GM21825 (cell line): ENCODE measurements at regions not wholly inside any gene's neighbourhood (a gene's known extent, or its start where the extent isn't known, plus 50 kb on each side); places are given as distances from the start of the nearest gene placed in this dataset.
"Not testable (repeated sequence)": the region's sequence is repeated elsewhere in the genome, so short reads cannot be mapped to it uniquely, and the experiment has no call there.

Experiments used
- ATAC-seq: cut with Tn5 transposase; IDR thresholded peaks from one replicate; pipeline ENCODE4 v1.9.1; 2021; ENCODE audit warnings: mild to moderate bottlenecking, moderate library complexity; ENCODE audit not compliant: unreplicated experiment

- peak; percentile 39 for ATAC-seq
Measured at GRCh38 chr1:234962340-234962989, 166.2 kb downstream of the TOMM20 start.

- ATAC-seq: no peak
Measured at GRCh38 chr1:234961456-234962339, 166.9 kb downstream of the TOMM20 start.

- no peak for ATAC-seq
Measured at GRCh38 chr1:234960722-234961455, 167.7 kb downstream of the TOMM20 start.

GRCh38 chr1:234958706-234959657 is 169.7 kb downstream of the TOMM20 start:
- ATAC-seq: no peak

GRCh38 chr1:234958066-234958705 is 170.5 kb downstream of the TOMM20 start:
- no peak for ATAC-seq

- no peak for ATAC-seq
Measured at GRCh38 chr1:234957330-234958065, 171.1 kb downstream of the TOMM20 start.

GRCh38 chr1:234956821-234957329 is 171.8 kb downstream of the TOMM20 start:
- ATAC-seq: no peak

GRCh38 chr1:234955107-234955731 is 173.4 kb downstream of the TOMM20 start:
- ATAC-seq: peak; percentile 43

GRCh38 chr1:234954613-234955012 is 174.0 kb downstream of the TOMM20 start:
- ATAC-seq: no peak

- ATAC-seq: no peak
Measured at GRCh38 chr1:234953655-234954405, 174.8 kb downstream of the TOMM20 start.

GRCh38 chr1:234950598-234950997 is 178.0 kb downstream of the TOMM20 start:
- ATAC-seq: no peak

- ATAC-seq: not testable (repeated sequence)
Measured at GRCh38 chr1:234949528-234949927, 179.1 kb downstream of the TOMM20 start.

GRCh38 chr1:234944439-234945344 is 183.9 kb downstream of the TOMM20 start:
- ATAC-seq: no peak

- ATAC-seq: no peak
Measured at GRCh38 chr1:234943836-234944402, 184.7 kb downstream of the TOMM20 start.

GRCh38 chr1:234942879-234943506 is 185.6 kb downstream of the TOMM20 start:
- no peak for ATAC-seq

- ATAC-seq: no peak
Measured at GRCh38 chr1:234942012-234942332, 186.7 kb downstream of the TOMM20 start.
